ENCODE measurements at regions not wholly inside any gene's neighbourhood (a gene's known extent, or its start where the extent isn't known, plus 50 kb on each side); places are given as distances from the start of the nearest gene placed in this dataset.

GRCh38 chr6:776528-776931 is 83.6 kb upstream of the EXOC2 start (continued):
- TF ChIP-seq IRF3 (IDR thresholded peaks at IDR 0.05; ENCODE audit: low read depth, low read length) (no peak), FOSL2 (IDR thresholded peaks at IDR 0.05; ENCODE audit: borderline replicate concordance, low read depth) (no peak), POLR2AphosphoS5 (IDR thresholded peaks at IDR 0.05; ENCODE audit: low read depth, low read length) (no peak), RCOR1 (IDR thresholded peaks at IDR 0.05; ENCODE audit: low read length) (no peak), EP300 (IDR thresholded peaks at IDR 0.05; ENCODE audit: borderline replicate concordance in 1 of 2, low read depth in 1 of 2, low read length in 1 of 2) (no peak), JUND (IDR thresholded peaks at IDR 0.05) (no peak), PBX3 (IDR thresholded peaks at IDR 0.05) (no peak), TEAD4 (IDR thresholded peaks at IDR 0.05; ENCODE audit: borderline replicate concordance, insufficient read depth) (no peak), RAD21 (IDR thresholded peaks at IDR 0.05; ENCODE audit: low read length) (no peak), ZBTB33 (IDR thresholded peaks at IDR 0.05; ENCODE audit: borderline replicate concordance, low read depth) (no peak), TAF1 (IDR thresholded peaks at IDR 0.05; ENCODE audit: borderline replicate concordance, low read depth, low read length) (no peak), CHD2 (IDR thresholded peaks at IDR 0.05; ENCODE audit: low read length, partially characterized antibody) (no peak)

GRCh38 chr6:775863-776262 is 82.9 kb upstream of the EXOC2 start:
- H2AFZ ChIP-seq (ENCODE audit: low read depth): no peak overlapping the region
- H3K27ac ChIP-seq (ENCODE audit: low read depth in 2 of 2, low read length in 1 of 2): no peak overlapping the region
- no peaks in the 10 kb centered on the region for H3K4me1 ChIP-seq (ENCODE audit: control insufficient read depth in 1 of 2, insufficient read depth in 2 of 2, low read depth in 1 of 2, low read length in 1 of 2)
- no peaks in the 10 kb centered on the region for H3K36me3 ChIP-seq (replicated peaks in 1 of 2; ENCODE audit: control insufficient read depth in 1 of 2, insufficient read depth in 2 of 2, low read length in 1 of 2)
- no peaks in the 10 kb centered on the region for H4K20me1 ChIP-seq (ENCODE audit: insufficient read depth)
- 40% methylated on average over 5 of the region's 5 CpGs for WGBS (ENCODE audit: low lambda C conversion rate)
- no peak overlapping the region for H3K4me2 ChIP-seq
- H3K9me3 ChIP-seq: no peaks in the 10 kb centered on the region
- CTCF ChIA-PET: no interaction called here
- H3K9ac ChIP-seq: no peak overlapping the region
- H3K9me2 ChIP-seq: no peaks in the 10 kb centered on the region
- no peak for DNase-seq
- no peak overlapping the region for H3K4me3 ChIP-seq (ENCODE audit: low read depth in 2 of 2, low read length in 1 of 2)
- no peaks in the 10 kb centered on the region for H3K79me2 ChIP-seq (ENCODE audit: insufficient read depth)
- POLR2A ChIA-PET: no interaction called here
- no peaks in the 10 kb centered on the region for H3F3A ChIP-seq (replicated peaks; ENCODE audit: insufficient read depth)
- peaks cover 36% of the 10 kb centered on the region; the same call in 1 of the 2 replicates for H3K27me3 ChIP-seq (ENCODE audit: insufficient read depth)
- TF ChIP-seq CTCF (IDR thresholded peaks at IDR 0.05) (no peak), RCOR1 (IDR thresholded peaks at IDR 0.05; ENCODE audit: low read length) (no peak), USF2 (IDR thresholded peaks at IDR 0.05; ENCODE audit: borderline replicate concordance, low read depth, low read length) (no peak), TEAD4 (IDR thresholded peaks at IDR 0.05; ENCODE audit: borderline replicate concordance, insufficient read depth) (no peak), PBX3 (IDR thresholded peaks at IDR 0.05) (no peak), IRF3 (IDR thresholded peaks at IDR 0.05; ENCODE audit: low read depth, low read length) (no peak), NRF1 (IDR thresholded peaks at IDR 0.05; ENCODE audit: low read depth, low read length) (no peak), REST (IDR thresholded peaks at IDR 0.05; ENCODE audit: low read depth, low read length) (no peak), GABPA (IDR thresholded peaks at IDR 0.05; ENCODE audit: low read depth) (no peak), RAD21 (IDR thresholded peaks at IDR 0.05; ENCODE audit: low read length) (no peak)

All from SK-N-SH (cell line).